ENCODE measurements at regions not wholly inside any gene's neighbourhood (a gene's known extent, or its start where the extent isn't known, plus 50 kb on each side); places are given as distances from the start of the nearest gene placed in this dataset.
A peak's percentile ranks its signal among the peaks of the same experiment; 100 is the strongest.
"Not testable (repeated sequence)": the region's sequence is repeated elsewhere in the genome, so short reads cannot be mapped to it uniquely, and the experiment has no call there.

DNA sequence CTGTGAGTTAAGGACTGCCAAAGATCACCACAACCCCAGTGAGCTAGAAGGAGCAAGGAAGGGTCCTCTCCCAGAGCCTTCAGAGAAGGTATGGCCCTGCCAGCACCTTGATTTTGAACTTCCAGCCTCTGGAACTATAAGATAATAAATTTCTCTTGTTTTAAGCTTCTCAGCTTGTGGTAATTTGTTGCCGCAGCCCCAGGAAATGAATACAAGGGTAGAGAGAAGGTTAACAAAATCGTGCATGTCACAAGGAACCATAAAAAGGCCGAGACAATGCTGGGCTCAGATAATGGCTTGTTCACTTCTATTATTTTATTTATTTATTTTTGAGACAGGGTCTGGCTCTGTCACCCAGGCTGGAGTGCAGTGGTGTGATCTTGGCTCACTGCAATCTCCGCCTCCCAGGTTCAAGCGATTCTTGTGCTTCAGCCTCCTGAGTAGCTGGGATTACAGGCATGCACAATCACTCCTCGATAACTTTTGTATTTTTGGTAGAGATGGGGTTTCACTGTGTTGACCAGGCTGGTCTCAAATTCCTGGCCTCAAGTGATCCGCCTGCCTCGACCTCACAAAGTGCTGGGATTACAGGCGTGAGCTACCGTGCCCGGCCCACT is 71.5 kb downstream of the WSB1 start:
- not testable (repeated sequence) for DNase-seq (ENCODE audit: extremely low read depth in 1 of 11, low read depth in 9 of 11, low spot score in 4 of 11)

DNA sequence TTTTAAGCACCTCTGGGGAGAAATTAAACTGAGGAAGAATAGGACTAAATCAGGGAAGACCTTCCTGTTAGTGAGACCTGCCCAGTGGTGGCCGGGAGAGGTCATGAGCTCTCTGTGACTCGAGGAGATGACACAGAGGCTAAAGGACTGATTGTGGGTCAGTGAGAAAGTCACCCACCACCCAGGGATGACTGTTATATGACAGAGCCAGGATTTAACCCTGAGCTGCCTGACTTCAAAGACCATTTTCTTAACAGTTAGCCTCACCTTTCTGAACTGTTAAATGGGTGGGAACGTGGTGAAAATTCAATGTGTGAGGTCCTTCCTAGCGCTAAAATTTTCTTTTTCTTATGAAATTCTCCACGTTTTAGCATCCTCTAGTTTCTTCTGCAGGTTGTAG is 72.5 kb downstream of the WSB1 start:
- no peak for DNase-seq (ENCODE audit: extremely low read depth in 1 of 11, low read depth in 9 of 11, low spot score in 4 of 11)

GRCh38 chr17:27367121-27367981 is 73.4 kb downstream of the WSB1 start:
- no peak for DNase-seq (ENCODE audit: extremely low read depth in 1 of 11, low read depth in 9 of 11, low spot score in 4 of 11)

- no peak for DNase-seq (ENCODE audit: extremely low read depth in 1 of 11, low read depth in 9 of 11, low spot score in 4 of 11)
Measured at GRCh38 chr17:27368151-27368795, 74.4 kb downstream of the WSB1 start.

DNA sequence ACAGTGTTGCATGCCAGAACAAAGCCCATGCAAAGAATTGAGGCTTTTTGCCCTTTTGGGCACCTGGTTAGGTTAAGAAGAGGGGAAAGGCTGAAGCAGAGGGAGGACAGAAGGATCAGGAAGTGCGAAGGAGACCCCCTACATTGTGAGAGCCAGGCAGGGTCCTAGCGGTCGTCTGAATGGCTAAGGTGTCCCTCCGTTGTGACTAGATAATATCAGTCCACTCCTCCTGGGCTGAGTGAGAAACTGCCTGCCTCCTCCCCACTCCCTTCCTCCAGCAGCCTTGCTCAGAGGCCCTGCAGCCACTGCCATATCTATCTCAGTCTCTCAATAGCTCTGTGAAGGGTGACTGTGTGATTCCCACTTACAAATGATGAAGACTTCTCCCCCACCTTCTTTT is 75.1 kb downstream of the WSB1 start:
- no peak for DNase-seq (ENCODE audit: extremely low read depth in 1 of 11, low read depth in 9 of 11, low spot score in 4 of 11)

DNA sequence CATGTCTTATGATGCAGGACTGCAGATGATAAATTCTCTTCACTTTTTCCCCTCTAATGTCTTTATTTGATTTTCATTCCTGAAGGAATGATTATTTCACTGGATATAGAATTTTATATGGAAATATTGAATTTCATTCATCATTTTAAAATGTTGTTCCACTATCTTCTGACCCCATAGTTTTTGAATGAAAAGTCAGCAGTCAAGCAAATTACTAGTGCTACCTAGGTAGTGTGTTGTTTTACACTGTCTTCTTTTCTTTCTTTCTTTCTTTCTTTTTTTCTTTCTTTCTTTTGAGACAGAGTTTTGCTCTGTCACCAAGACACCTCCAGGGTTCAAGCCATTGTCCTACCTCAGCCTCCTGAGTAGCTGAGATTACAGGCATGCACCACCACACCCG is 76.9 kb downstream of the WSB1 start:
- DNase-seq (ENCODE audit: extremely low read depth in 1 of 11, low read depth in 9 of 11, low spot score in 4 of 11), result no peak

GRCh38 chr17:27373695-27374094 is 79.8 kb downstream of the WSB1 start:
- not testable (repeated sequence) for DNase-seq (ENCODE audit: extremely low read depth in 1 of 11, low read depth in 9 of 11, low spot score in 4 of 11)

DNA sequence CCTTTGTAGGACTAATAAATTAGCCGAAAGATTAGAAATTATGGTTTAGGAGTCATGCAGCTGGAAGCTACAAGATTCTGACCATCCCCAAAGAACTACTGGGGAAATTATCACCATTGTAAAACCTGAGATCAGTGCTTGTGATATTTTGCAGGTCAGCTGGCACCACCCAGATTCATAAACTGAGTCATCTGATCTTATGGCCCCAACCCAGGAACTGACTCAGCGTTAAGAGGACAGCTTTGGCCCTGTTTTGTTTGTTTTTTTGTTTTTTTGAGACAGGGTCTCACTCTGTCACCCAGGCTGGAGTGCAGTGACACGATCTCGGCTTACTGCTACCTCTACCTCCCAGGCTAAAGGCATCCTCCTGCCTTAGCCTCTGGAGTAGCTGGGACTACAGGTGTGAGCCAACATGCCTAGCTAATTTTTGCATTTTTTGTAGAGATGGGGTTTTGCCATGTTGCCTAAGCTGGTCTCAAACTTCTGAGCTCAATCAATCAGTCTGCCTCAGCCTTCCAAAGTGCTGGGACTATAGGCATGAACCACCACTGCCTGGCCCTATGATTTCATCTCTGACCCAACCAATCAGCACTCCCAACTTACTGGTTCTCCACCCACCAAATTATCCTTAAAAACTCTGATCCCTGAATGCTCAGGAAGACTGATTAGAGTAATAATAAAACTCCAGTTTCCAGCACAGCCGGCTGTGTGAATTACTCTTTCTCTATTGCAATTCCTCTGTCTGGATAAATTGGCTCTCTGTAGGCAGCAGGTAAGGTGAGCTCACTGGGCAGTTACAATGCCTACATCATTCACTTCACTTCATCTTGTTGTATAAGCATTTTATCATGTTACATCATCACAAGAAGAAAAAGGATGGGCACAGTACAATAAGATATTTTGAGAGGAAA is 79.4 kb upstream of the KSR1 start:
- no peak for DNase-seq (ENCODE audit: extremely low read depth in 1 of 11, low read depth in 9 of 11, low spot score in 4 of 11)

- DNase-seq (ENCODE audit: extremely low read depth in 1 of 11, low read depth in 9 of 11, low spot score in 4 of 11), result no peak
Measured at GRCh38 chr17:27378482-27379175, 77.6 kb upstream of the KSR1 start.

- peak in 4 of 11 donors; percentile 31 to 55 (median 46) for DNase-seq (ENCODE audit: extremely low read depth in 1 of 11, low read depth in 9 of 11, low spot score in 4 of 11)
Measured at GRCh38 chr17:27379888-27380533, 76.2 kb upstream of the KSR1 start.

- no peak for DNase-seq (ENCODE audit: extremely low read depth in 1 of 11, low read depth in 9 of 11, low spot score in 4 of 11)
Measured at GRCh38 chr17:27380551-27380950, 75.7 kb upstream of the KSR1 start.

- peak in 3 of 11 donors; percentile 29 to 45 (median 43) for DNase-seq (ENCODE audit: extremely low read depth in 1 of 11, low read depth in 9 of 11, low spot score in 4 of 11)
Measured at GRCh38 chr17:27381007-27381501, 75.2 kb upstream of the KSR1 start.

GRCh38 chr17:27382025-27382424 is 74.2 kb upstream of the KSR1 start:
- no peak for DNase-seq (ENCODE audit: extremely low read depth in 1 of 11, low read depth in 9 of 11, low spot score in 4 of 11)

DNA sequence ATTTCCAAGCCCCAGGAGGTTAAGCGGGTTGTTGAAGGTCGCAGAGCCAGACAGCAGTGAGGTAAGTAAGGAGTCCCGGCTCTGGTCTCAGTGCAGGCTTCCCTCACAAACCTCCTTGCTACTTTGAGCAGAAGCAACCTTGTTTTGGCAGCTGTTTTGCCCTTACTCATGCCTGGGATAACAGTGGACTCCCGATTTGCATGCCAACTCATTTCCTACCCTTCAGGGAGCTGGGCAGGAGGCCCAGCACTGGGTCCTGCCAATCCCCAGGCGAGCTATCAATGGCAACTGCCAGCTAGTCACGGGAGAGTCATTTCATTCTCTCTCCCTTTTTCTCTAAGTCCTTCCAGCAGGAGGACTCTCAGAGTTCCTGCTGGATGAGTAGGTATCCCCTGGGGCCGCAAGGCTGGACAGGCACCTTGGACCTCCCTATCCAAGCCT is 72.0 kb upstream of the KSR1 start:
- no peak for DNase-seq (ENCODE audit: extremely low read depth in 1 of 11, low read depth in 9 of 11, low spot score in 4 of 11)

DNA sequence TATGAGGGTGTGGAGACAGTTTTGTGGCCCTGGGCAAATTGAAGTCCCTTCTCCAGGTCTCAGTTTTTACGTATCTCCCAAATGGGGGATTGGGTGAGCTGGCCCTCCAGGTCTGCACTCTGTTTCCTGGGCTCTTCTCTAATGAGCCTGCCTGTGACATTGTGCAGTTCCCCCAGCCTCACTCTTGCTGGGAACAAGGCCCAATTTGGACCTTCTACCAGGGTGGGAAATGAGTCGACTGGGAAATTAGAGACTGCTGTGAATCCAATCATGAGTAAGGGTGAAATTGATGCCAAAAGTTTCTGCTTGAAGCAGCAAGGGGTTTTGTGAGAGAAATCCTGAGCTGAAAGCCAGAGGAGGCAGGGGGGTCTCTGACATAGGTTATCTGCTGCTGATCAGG is 71.5 kb upstream of the KSR1 start:
- no peak for DNase-seq (ENCODE audit: extremely low read depth in 1 of 11, low read depth in 9 of 11, low spot score in 4 of 11)

GRCh38 chr17:27385626-27386025 is 70.6 kb upstream of the KSR1 start:
- no peak for DNase-seq (ENCODE audit: extremely low read depth in 1 of 11, low read depth in 9 of 11, low spot score in 4 of 11)

DNA sequence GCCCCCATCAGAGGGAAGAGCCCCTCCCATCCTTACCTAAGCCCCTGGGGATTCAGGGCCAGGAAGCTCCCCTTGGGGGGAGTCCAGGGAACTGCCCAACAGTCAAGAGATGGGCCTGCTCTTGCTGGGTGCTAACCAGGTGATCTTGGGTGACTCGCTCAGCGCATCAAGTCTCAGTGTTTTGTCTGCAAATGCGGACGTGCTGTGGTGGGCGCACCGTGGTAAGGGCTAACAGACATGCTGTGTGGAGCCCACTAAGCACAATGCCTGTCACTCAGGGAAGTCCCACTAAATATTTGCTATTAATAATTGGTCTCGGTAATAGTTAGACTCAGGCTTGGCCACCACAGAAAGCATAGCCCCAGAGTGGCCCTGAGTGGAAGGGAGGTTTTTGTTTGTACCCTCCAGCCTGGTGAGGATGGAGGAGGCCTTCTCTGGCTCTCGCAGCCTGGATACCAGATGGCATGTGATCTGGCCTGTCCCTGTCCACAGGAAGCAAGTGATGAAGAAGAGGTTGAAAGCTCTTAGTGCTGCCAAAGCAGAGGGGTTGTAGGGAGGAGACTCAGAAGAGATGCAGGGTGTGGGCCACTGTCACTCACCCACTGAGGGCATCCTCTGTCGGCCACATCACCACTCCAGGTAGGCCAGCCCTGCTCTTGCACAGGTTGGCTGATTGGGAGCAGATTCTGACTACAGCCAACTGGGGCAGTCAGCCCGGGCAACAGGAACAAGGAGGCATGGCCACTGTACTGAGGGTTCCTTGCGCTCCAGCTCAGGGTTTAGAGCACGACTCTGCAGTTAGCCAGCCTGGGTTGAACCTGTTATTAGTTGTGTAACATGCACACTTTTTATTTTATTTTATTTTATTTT is 69.8 kb upstream of the KSR1 start:
- DNase-seq (ENCODE audit: extremely low read depth in 1 of 11, low read depth in 9 of 11, low spot score in 4 of 11), result no peak

All from renal cortex interstitium (tissue), 11 donors.